ENCODE measurements at regions not wholly inside any gene's neighbourhood (a gene's known extent, or its start where the extent isn't known, plus 50 kb on each side); places are given as distances from the start of the nearest gene placed in this dataset.

- no peak overlapping the region for H3K4me3 ChIP-seq (ENCODE audit: low read depth in 1 of 5, low read length in 5 of 5)
- H3K4me1 ChIP-seq (ENCODE audit: control insufficient read depth in 5 of 5, insufficient read depth in 5 of 5, low read length in 5 of 5) = peaks cover 0 to 7% (median 0%) of the 10 kb centered on the region in 5 donors
- H3K27ac ChIP-seq (ENCODE audit: low read depth, low read length) = no peak overlapping the region
- no peak overlapping the region for H3K9ac ChIP-seq (ENCODE audit: low read length in 5 of 5)
- H3K36me3 ChIP-seq (ENCODE audit: control insufficient read depth in 5 of 5, insufficient read depth in 5 of 5, low read length in 5 of 5) = no peaks in the 10 kb centered on the region
- H3K9me3 ChIP-seq (ENCODE audit: control insufficient read depth in 5 of 5, low read length in 5 of 5) = no peaks in the 10 kb centered on the region
- H3K27me3 ChIP-seq (ENCODE audit: control insufficient read depth in 5 of 5, insufficient read depth in 4 of 5, low read length in 5 of 5) = peaks cover 0 to 3% (median 0%) of the 10 kb centered on the region in 5 donors
Measured at GRCh38 chr9:88689509-88690298, 154.7 kb downstream of the NXNL2 start.

- Histone ChIP-seq H3K4me1 (ENCODE audit: control insufficient read depth in 5 of 5, insufficient read depth in 5 of 5, low read length in 5 of 5) (peaks cover 0 to 7% (median 0%) of the 10 kb centered on the region in 5 donors), H3K27me3 (ENCODE audit: control insufficient read depth in 5 of 5, insufficient read depth in 4 of 5, low read length in 5 of 5) (peaks cover 0 to 5% (median 0%) of the 10 kb centered on the region in 5 donors), H3K9ac (ENCODE audit: low read length in 5 of 5) (no peak overlapping the region), H3K4me3 (ENCODE audit: low read depth in 1 of 5, low read length in 5 of 5) (no peak overlapping the region), H3K36me3 (ENCODE audit: control insufficient read depth in 5 of 5, insufficient read depth in 5 of 5, low read length in 5 of 5) (no peaks in the 10 kb centered on the region), H3K27ac (ENCODE audit: low read depth, low read length) (no peak overlapping the region), H3K9me3 (ENCODE audit: control insufficient read depth in 5 of 5, low read length in 5 of 5) (no peaks in the 10 kb centered on the region)
Measured at GRCh38 chr9:88690628-88691027, 155.7 kb downstream of the NXNL2 start.

- Histone ChIP-seq H3K27me3 (ENCODE audit: control insufficient read depth in 5 of 5, insufficient read depth in 4 of 5, low read length in 5 of 5) (peaks cover 0 to 5% (median 0%) of the 10 kb centered on the region in 5 donors), H3K36me3 (ENCODE audit: control insufficient read depth in 5 of 5, insufficient read depth in 5 of 5, low read length in 5 of 5) (no peaks in the 10 kb centered on the region), H3K4me3 (ENCODE audit: low read depth in 1 of 5, low read length in 5 of 5) (no peak overlapping the region), H3K9ac (ENCODE audit: low read length in 5 of 5) (no peak overlapping the region), H3K4me1 (ENCODE audit: control insufficient read depth in 5 of 5, insufficient read depth in 5 of 5, low read length in 5 of 5) (peaks cover 0 to 7% (median 0%) of the 10 kb centered on the region in 5 donors), H3K9me3 (ENCODE audit: control insufficient read depth in 5 of 5, low read length in 5 of 5) (no peaks in the 10 kb centered on the region), H3K27ac (ENCODE audit: low read depth, low read length) (no peak overlapping the region)
Measured at GRCh38 chr9:88691091-88691490, 156.1 kb downstream of the NXNL2 start.

- Histone ChIP-seq H3K27me3 (ENCODE audit: control insufficient read depth in 5 of 5, insufficient read depth in 4 of 5, low read length in 5 of 5) (peaks cover 0 to 5% (median 0%) of the 10 kb centered on the region in 5 donors), H3K9ac (ENCODE audit: low read length in 5 of 5) (no peak overlapping the region), H3K4me1 (ENCODE audit: control insufficient read depth in 5 of 5, insufficient read depth in 5 of 5, low read length in 5 of 5) (peaks cover 0 to 7% (median 0%) of the 10 kb centered on the region in 5 donors), H3K27ac (ENCODE audit: low read depth, low read length) (no peak overlapping the region), H3K36me3 (ENCODE audit: control insufficient read depth in 5 of 5, insufficient read depth in 5 of 5, low read length in 5 of 5) (no peaks in the 10 kb centered on the region), H3K9me3 (ENCODE audit: control insufficient read depth in 5 of 5, low read length in 5 of 5) (no peaks in the 10 kb centered on the region), H3K4me3 (ENCODE audit: low read depth in 1 of 5, low read length in 5 of 5) (no peak overlapping the region)
Measured at GRCh38 chr9:88691811-88692210, 156.8 kb downstream of the NXNL2 start.

GRCh38 chr9:88692827-88693226 lies 157.8 kb downstream of the NXNL2 start:
- Histone ChIP-seq H3K9ac (ENCODE audit: low read length in 5 of 5) (no peak overlapping the region), H3K9me3 (ENCODE audit: control insufficient read depth in 5 of 5, low read length in 5 of 5) (no peaks in the 10 kb centered on the region), H3K4me1 (ENCODE audit: control insufficient read depth in 5 of 5, insufficient read depth in 5 of 5, low read length in 5 of 5) (peaks cover 0 to 7% (median 0%) of the 10 kb centered on the region in 5 donors), H3K36me3 (ENCODE audit: control insufficient read depth in 5 of 5, insufficient read depth in 5 of 5, low read length in 5 of 5) (no peaks in the 10 kb centered on the region), H3K27ac (ENCODE audit: low read depth, low read length) (no peak overlapping the region), H3K27me3 (ENCODE audit: control insufficient read depth in 5 of 5, insufficient read depth in 4 of 5, low read length in 5 of 5) (peaks cover 0 to 5% (median 0%) of the 10 kb centered on the region in 5 donors), H3K4me3 (ENCODE audit: low read depth in 1 of 5, low read length in 5 of 5) (no peak overlapping the region)

GRCh38 chr9:88694625-88695024 lies 159.6 kb downstream of the NXNL2 start:
- H3K36me3 ChIP-seq (ENCODE audit: control insufficient read depth in 5 of 5, insufficient read depth in 5 of 5, low read length in 5 of 5) = no peaks in the 10 kb centered on the region
- H3K9ac ChIP-seq (ENCODE audit: low read length in 5 of 5) = no peak overlapping the region
- no peak overlapping the region for H3K27ac ChIP-seq (ENCODE audit: low read depth, low read length)
- no peak overlapping the region for H3K4me3 ChIP-seq (ENCODE audit: low read depth in 1 of 5, low read length in 5 of 5)
- H3K9me3 ChIP-seq (ENCODE audit: control insufficient read depth in 5 of 5, low read length in 5 of 5) = peaks cover 0 to 5% (median 0%) of the 10 kb centered on the region in 5 donors
- peaks cover 0 to 4% (median 0%) of the 10 kb centered on the region in 5 donors for H3K4me1 ChIP-seq (ENCODE audit: control insufficient read depth in 5 of 5, insufficient read depth in 5 of 5, low read length in 5 of 5)
- H3K27me3 ChIP-seq (ENCODE audit: control insufficient read depth in 5 of 5, insufficient read depth in 4 of 5, low read length in 5 of 5) = peaks cover 0 to 5% (median 0%) of the 10 kb centered on the region in 5 donors

- Histone ChIP-seq H3K9me3 (ENCODE audit: control insufficient read depth in 5 of 5, low read length in 5 of 5) (peaks cover 0 to 13% (median 8%) of the 10 kb centered on the region in 5 donors), H3K4me1 (ENCODE audit: control insufficient read depth in 5 of 5, insufficient read depth in 5 of 5, low read length in 5 of 5) (no peaks in the 10 kb centered on the region), H3K9ac (ENCODE audit: low read length in 5 of 5) (no peak overlapping the region), H3K4me3 (ENCODE audit: low read depth in 1 of 5, low read length in 5 of 5) (no peak overlapping the region), H3K27ac (ENCODE audit: low read depth, low read length) (no peak overlapping the region), H3K27me3 (ENCODE audit: control insufficient read depth in 5 of 5, insufficient read depth in 4 of 5, low read length in 5 of 5) (peaks cover 0 to 5% (median 0%) of the 10 kb centered on the region in 5 donors), H3K36me3 (ENCODE audit: control insufficient read depth in 5 of 5, insufficient read depth in 5 of 5, low read length in 5 of 5) (no peaks in the 10 kb centered on the region)
Measured at GRCh38 chr9:88696501-88696900, 161.5 kb downstream of the NXNL2 start.

GRCh38 chr9:88697764-88698432 lies 162.9 kb downstream of the NXNL2 start:
- Histone ChIP-seq H3K27ac (ENCODE audit: low read depth, low read length) (no peak overlapping the region), H3K9me3 (ENCODE audit: control insufficient read depth in 5 of 5, low read length in 5 of 5) (peaks cover 0 to 13% (median 8%) of the 10 kb centered on the region in 5 donors), H3K27me3 (ENCODE audit: control insufficient read depth in 5 of 5, insufficient read depth in 4 of 5, low read length in 5 of 5) (peaks cover 0 to 5% (median 0%) of the 10 kb centered on the region in 5 donors), H3K9ac (ENCODE audit: low read length in 5 of 5) (no peak overlapping the region), H3K4me3 (ENCODE audit: low read depth in 1 of 5, low read length in 5 of 5) (no peak overlapping the region), H3K4me1 (ENCODE audit: control insufficient read depth in 5 of 5, insufficient read depth in 5 of 5, low read length in 5 of 5) (no peaks in the 10 kb centered on the region), H3K36me3 (ENCODE audit: control insufficient read depth in 5 of 5, insufficient read depth in 5 of 5, low read length in 5 of 5) (no peaks in the 10 kb centered on the region)

GRCh38 chr9:88702985-88703384 lies 168.0 kb downstream of the NXNL2 start:
- Histone ChIP-seq H3K27me3 (ENCODE audit: control insufficient read depth in 5 of 5, insufficient read depth in 4 of 5, low read length in 5 of 5) (no peaks in the 10 kb centered on the region), H3K27ac (ENCODE audit: low read depth, low read length) (no peak overlapping the region), H3K4me1 (ENCODE audit: control insufficient read depth in 5 of 5, insufficient read depth in 5 of 5, low read length in 5 of 5) (no peaks in the 10 kb centered on the region), H3K4me3 (ENCODE audit: low read depth in 1 of 5, low read length in 5 of 5) (no peak overlapping the region), H3K36me3 (ENCODE audit: control insufficient read depth in 5 of 5, insufficient read depth in 5 of 5, low read length in 5 of 5) (no peaks in the 10 kb centered on the region), H3K9ac (ENCODE audit: low read length in 5 of 5) (no peak overlapping the region), H3K9me3 (ENCODE audit: control insufficient read depth in 5 of 5, low read length in 5 of 5) (peaks cover 0 to 13% (median 8%) of the 10 kb centered on the region in 5 donors)

All from subcutaneous abdominal adipose tissue (tissue), 5 donors.